Esophagus squamous epithelium (tissue), 5 donors: ENCODE measurements at regions not wholly inside any gene's neighbourhood (a gene's known extent, or its start where the extent isn't known, plus 50 kb on each side); places are given as distances from the start of the nearest gene placed in this dataset.

Source experiments
- DNase-seq: peaks from one replicate; lab custom pipeline; 2025; lab: John Stamatoyannopoulos, UW
- H3K27ac ChIP-seq, 4 donors: fragments of 200-600 bp; sonication (generic); one replicate each; pipeline ENCODE4 v1.5.1; 2016 to 2019; ENCODE audit warnings: mild to moderate bottlenecking in 1 of 4
- H3K27me3 ChIP-seq, 4 donors: fragments of 200-600 bp; sonication (generic); 1 replicate in 3 of 4; 2 replicates in 1 of 4; pipeline versions ENCODE4 v1.5.1 to v1.6.0; 2017 to 2021; ENCODE audit warnings: antibody characterized with exemption in 1 of 4
- H3K36me3 ChIP-seq, 3 donors: fragments of 200-600 bp; sonication (generic); one replicate each; pipeline ENCODE4 v1.5.1; 2016 to 2019
- H3K4me1 ChIP-seq, 3 donors: fragments of 200-600 bp; sonication (generic); one replicate each; pipeline ENCODE4 v1.5.1; 2017 to 2019
- H3K4me3 ChIP-seq, 4 donors: fragments of 200-600 bp; sonication (generic); 1 replicate in 3 of 4; 2 replicates in 1 of 4; pipeline ENCODE4 v1.5.1; 2016 to 2019; ENCODE audit warnings: mild to moderate bottlenecking in 2 of 4, moderate library complexity in 1 of 4
- H3K9me3 ChIP-seq, 3 donors: fragments of 200-600 bp; sonication (generic); one replicate each; pipeline ENCODE4 v1.5.1; 2016 to 2019
- CTCF ChIP-seq, 6 experiments: fragments of 450-650 bp in 4 of 6; fragments of 200-600 bp in 2 of 6; sonication (generic) in 2 of 6; IDR thresholded peaks; one replicate each; pipeline ENCODE4 v1.5.1; 2016 to 2019; ENCODE audit warnings: antibody characterized with exemption in 6 of 6, mild to moderate bottlenecking in 4 of 6, moderate library complexity in 4 of 6
- POLR2A ChIP-seq, 4 donors: fragments of 450-650 bp; IDR thresholded peaks; one replicate each; pipeline ENCODE4 v1.6.1; 2017; ENCODE audit warnings: antibody characterized with exemption in 4 of 4, mild to moderate bottlenecking in 4 of 4, moderate library complexity in 3 of 4
- WGBS, 2 donors: methylation state at CpG; one replicate each; pipeline ENCODE4 v1.1.5; 2018; 5-methylcytosine and 5-hydroxymethylcytosine counted together
- intact Hi-C: fragments of 100-400 bp; cut with DNase I; formaldehyde crosslinking; loops from one replicate; pipeline ENCODE4 v1.15.0; 2022
- donor health status: DM: yes; HTN: yes; CAD: no.

GRCh38 chr17:77768248-77768852 is 190.2 kb upstream of the TNRC6C start:
- TF ChIP-seq POLR2A (IDR thresholded peaks at IDR 0.05) (no peak), CTCF (IDR thresholded peaks at IDR 0.05) (no peak)
- Histone ChIP-seq H3K4me3 (peak overlapping the region in 1 of 4 donors; percentile 32), H3K9me3 (no peaks in the 10 kb centered on the region), H3K4me1 (peaks cover 0 to 19% (median 7%) of the 10 kb centered on the region in 3 donors), H3K36me3 (no peaks in the 10 kb centered on the region), H3K27ac (no peak overlapping the region), H3K27me3 (peaks cover 0 to 60% (median 0%) of the 10 kb centered on the region in 4 donors)
- intact Hi-C loops, result no loop called here
- 37 to 51% methylated on average over 13 to 14 of the region's 14 CpGs for WGBS, 2 donors
- no peak for DNase-seq

GRCh38 chr17:77769215-77769614 is 189.3 kb upstream of the TNRC6C start:
- intact Hi-C loops, result no loop called here
- 60 to 78% methylated on average over 4 to 6 of the region's 7 CpGs for WGBS, 2 donors

GRCh38 chr17:77769762-77770161 is 188.7 kb upstream of the TNRC6C start:
- no peak for DNase-seq
- intact Hi-C loops, result no loop called here
- Histone ChIP-seq H3K4me1 (peaks cover 0 to 19% (median 7%) of the 10 kb centered on the region in 3 donors), H3K36me3 (no peaks in the 10 kb centered on the region), H3K27me3 (peaks cover 0 to 55% (median 0%) of the 10 kb centered on the region in 4 donors), H3K27ac (no peak overlapping the region), H3K4me3 (no peak overlapping the region), H3K9me3 (no peaks in the 10 kb centered on the region)
- 81 to 83% methylated on average over 11 of the region's 11 CpGs for WGBS, 2 donors
- TF ChIP-seq CTCF (IDR thresholded peaks at IDR 0.05), result no peak
- TF ChIP-seq POLR2A (IDR thresholded peaks at IDR 0.05), result no peak

More at GRCh38 chr17:77769215-77769614, 189.3 kb upstream of the TNRC6C start:
- no peak for DNase-seq
- TF ChIP-seq CTCF (IDR thresholded peaks at IDR 0.05), result no peak
- no peak for TF ChIP-seq POLR2A (IDR thresholded peaks at IDR 0.05)
- peaks cover 0 to 60% (median 0%) of the 10 kb centered on the region in 4 donors for H3K27me3 ChIP-seq
- H3K4me1 ChIP-seq, result peaks cover 0 to 19% (median 7%) of the 10 kb centered on the region in 3 donors
- no peak overlapping the region for H3K4me3 ChIP-seq
- no peak overlapping the region for H3K27ac ChIP-seq
- H3K36me3 ChIP-seq, result no peaks in the 10 kb centered on the region
- no peaks in the 10 kb centered on the region for H3K9me3 ChIP-seq

- no peak for DNase-seq
Observed at GRCh38 chr17:77770331-77771105, 188.0 kb upstream of the TNRC6C start.

More at GRCh38 chr17:77770331-77771105, 188.0 kb upstream of the TNRC6C start:
- Histone ChIP-seq H3K27me3 (peaks cover 0 to 48% (median 0%) of the 10 kb centered on the region in 4 donors), H3K4me3 (no peak overlapping the region), H3K36me3 (no peaks in the 10 kb centered on the region), H3K4me1 (peaks cover 0 to 19% (median 7%) of the 10 kb centered on the region in 3 donors), H3K27ac (no peak overlapping the region), H3K9me3 (no peaks in the 10 kb centered on the region)
- 76% methylated on average over 5 of the region's 17 CpGs; no CpG with 5 or more reads in 1 of the 2 donors for WGBS, 2 donors
- no peak for TF ChIP-seq CTCF (IDR thresholded peaks at IDR 0.05)
- no peak for TF ChIP-seq POLR2A (IDR thresholded peaks at IDR 0.05)
- intact Hi-C loops, result no loop called here
